Effector memory CD8-positive, alpha-beta T cell (primary cell): ENCODE measurements at regions not wholly inside any gene's neighbourhood (a gene's known extent, or its start where the extent isn't known, plus 50 kb on each side); places are given as distances from the start of the nearest gene placed in this dataset.
"Not testable (repeated sequence)": the region's sequence is repeated elsewhere in the genome, so short reads cannot be mapped to it uniquely, and the experiment has no call there.

Experiments
- ATAC-seq: fragments of 150-1000 bp; cut with Tn5 transposase; replicated peaks from 2 replicates; pipeline ENCODE4 v1.10.0; 2021; ENCODE audit warnings: mild to moderate bottlenecking, moderate library complexity
- DNase-seq, 3 experiments: peaks; one replicate each; pipeline ENCODE4 v3.0.0; 2021
- H3K27ac Mint-ChIP-seq, 2 donors: one replicate each; pipeline ENCODE4 v1.8.0; 2022; ENCODE audit warnings: mild to moderate bottlenecking in 2 of 2, mixed read lengths in 2 of 2, moderate library complexity in 2 of 2
- H3K27me3 Mint-ChIP-seq, 2 donors: one replicate each; pipeline ENCODE4 v1.8.0; 2022; ENCODE audit warnings: mixed read lengths in 2 of 2
- H3K36me3 Mint-ChIP-seq: one replicate; pipeline ENCODE4 v1.8.0; 2022; ENCODE audit warnings: mild to moderate bottlenecking, moderate library complexity, mixed read lengths; ENCODE audit not compliant: insufficient read depth
- H3K4me1 Mint-ChIP-seq, 2 donors: one replicate each; pipeline ENCODE4 v1.8.0; 2022; ENCODE audit warnings: low read depth in 2 of 2, mixed read lengths in 2 of 2
- H3K4me3 Mint-ChIP-seq, 2 donors: one replicate each; pipeline ENCODE4 v1.8.0; 2022; ENCODE audit warnings: mild to moderate bottlenecking in 2 of 2, mixed read lengths in 2 of 2, moderate library complexity in 2 of 2
- H3K9me3 Mint-ChIP-seq, 2 donors: one replicate each; pipeline ENCODE4 v1.8.0; 2022; ENCODE audit warnings: mixed read lengths in 2 of 2

- no peak overlapping the region for H3K4me3 Mint-ChIP-seq
- H3K4me1 Mint-ChIP-seq = no peaks in the 10 kb centered on the region
- ATAC-seq (no peak), DNase-seq (no peak)
- peaks cover 26 to 65% of the 10 kb centered on the region in 2 donors for H3K27me3 Mint-ChIP-seq
- no peaks in the 10 kb centered on the region for H3K36me3 Mint-ChIP-seq
- no peak overlapping the region for H3K27ac Mint-ChIP-seq
- no peaks in the 10 kb centered on the region for H3K9me3 Mint-ChIP-seq
Observed at GRCh38 chr15:100769975-100770340, 109.7 kb upstream of the ALDH1A3 start.

DNA sequence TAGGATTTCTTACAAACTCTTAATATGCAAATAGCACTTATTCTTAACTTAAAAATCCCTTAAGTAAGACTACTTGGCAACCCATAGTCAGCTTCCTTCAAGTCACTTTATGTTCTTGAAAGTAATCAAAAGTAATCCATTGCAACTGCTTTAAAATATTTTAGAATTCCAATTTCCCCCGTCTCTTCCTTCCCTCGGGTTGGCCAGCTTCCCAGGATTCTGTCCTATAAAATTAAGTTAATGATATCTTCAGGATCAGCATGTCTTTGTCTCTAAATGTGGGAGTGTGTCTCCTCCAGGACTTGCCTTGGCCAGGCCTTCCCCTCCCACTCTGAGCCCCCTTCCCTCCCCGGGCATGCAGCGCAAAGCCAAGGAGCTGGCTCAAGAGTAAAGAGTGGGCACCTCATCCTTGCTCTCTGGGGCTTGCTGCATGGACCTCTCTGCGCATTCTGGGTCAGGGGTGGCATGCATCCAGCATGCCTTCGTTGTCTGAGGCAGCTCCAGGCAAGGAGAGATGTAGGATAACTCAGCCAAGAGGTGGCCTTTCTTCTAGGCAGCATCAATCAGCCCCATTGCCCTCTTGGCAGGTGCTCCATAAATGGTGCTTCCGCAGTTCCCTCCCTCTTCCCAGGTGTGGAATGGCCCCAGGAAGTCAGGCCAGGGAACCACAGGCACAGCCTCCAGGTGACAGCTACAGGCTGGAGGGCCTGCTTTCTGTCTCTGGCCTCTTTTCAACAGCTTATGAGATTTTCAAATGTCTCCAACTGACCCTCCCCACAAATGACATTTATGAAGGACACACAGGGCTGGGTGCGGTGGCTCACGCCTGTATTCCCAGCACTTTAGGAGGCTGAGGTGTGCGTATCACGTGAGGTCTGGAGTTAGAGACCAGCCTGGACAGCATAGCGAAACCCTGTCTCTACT, 108.7 kb upstream of the ALDH1A3 start:
- peaks cover 19 to 55% of the 10 kb centered on the region in 2 donors for H3K27me3 Mint-ChIP-seq
- ATAC-seq (no peak), DNase-seq (no peak)
- no peaks in the 10 kb centered on the region for H3K4me1 Mint-ChIP-seq
- H3K36me3 Mint-ChIP-seq = no peaks in the 10 kb centered on the region
- H3K4me3 Mint-ChIP-seq = no peak overlapping the region
- H3K27ac Mint-ChIP-seq = no peak overlapping the region
- H3K9me3 Mint-ChIP-seq = no peaks in the 10 kb centered on the region

- DNase-seq (no peak), ATAC-seq (no peak)
- H3K4me3 Mint-ChIP-seq = no peak overlapping the region
- H3K4me1 Mint-ChIP-seq = no peaks in the 10 kb centered on the region
- H3K9me3 Mint-ChIP-seq = no peaks in the 10 kb centered on the region
- H3K27me3 Mint-ChIP-seq = peaks cover 19 to 48% of the 10 kb centered on the region in 2 donors
- H3K27ac Mint-ChIP-seq = no peak overlapping the region
- H3K36me3 Mint-ChIP-seq = no peaks in the 10 kb centered on the region
Observed at GRCh38 chr15:100771746-100772145, 107.9 kb upstream of the ALDH1A3 start.

GRCh38 chr15:100772478-100772877, 107.2 kb upstream of the ALDH1A3 start:
- Mint-ChIP-seq H3K4me1 (no peaks in the 10 kb centered on the region), H3K27ac (no peak overlapping the region), H3K9me3 (no peaks in the 10 kb centered on the region), H3K4me3 (no peak overlapping the region), H3K27me3 (peaks cover 19 to 44% of the 10 kb centered on the region in 2 donors), H3K36me3 (no peaks in the 10 kb centered on the region)
- DNase-seq (no peak), ATAC-seq (no peak)

GRCh38 chr15:100772892-100773520, 106.6 kb upstream of the ALDH1A3 start:
- H3K9me3 Mint-ChIP-seq = no peaks in the 10 kb centered on the region
- H3K27me3 Mint-ChIP-seq = peaks cover 20 to 47% of the 10 kb centered on the region in 2 donors
- no peak overlapping the region for H3K4me3 Mint-ChIP-seq
- no peaks in the 10 kb centered on the region for H3K36me3 Mint-ChIP-seq
- H3K4me1 Mint-ChIP-seq = no peaks in the 10 kb centered on the region
- DNase-seq = no peak
- peak overlapping the region in 1 of 2 donors; percentile 35 for H3K27ac Mint-ChIP-seq
- ATAC-seq = no peak

- H3K9me3 Mint-ChIP-seq, H3K4me1 Mint-ChIP-seq, ATAC-seq, H3K36me3 Mint-ChIP-seq, H3K4me3 Mint-ChIP-seq, DNase-seq, H3K27ac Mint-ChIP-seq: not testable (repeated sequence)
- H3K27me3 Mint-ChIP-seq = peaks cover 23 to 45% of the 10 kb centered on the region in 2 donors
Observed at GRCh38 chr15:100774044-100774443, 105.6 kb upstream of the ALDH1A3 start.

GRCh38 chr15:100775581-100776185, 103.9 kb upstream of the ALDH1A3 start:
- H3K27me3 Mint-ChIP-seq = peaks cover 31 to 40% of the 10 kb centered on the region in 2 donors
- no peak overlapping the region for H3K27ac Mint-ChIP-seq
- DNase-seq = no peak
- no peaks in the 10 kb centered on the region for H3K9me3 Mint-ChIP-seq
- no peak overlapping the region for H3K4me3 Mint-ChIP-seq
- H3K36me3 Mint-ChIP-seq = no peaks in the 10 kb centered on the region
- no peaks in the 10 kb centered on the region for H3K4me1 Mint-ChIP-seq
- ATAC-seq = no peak

GRCh38 chr15:100777821-100778220, 101.8 kb upstream of the ALDH1A3 start:
- ATAC-seq = no peak
- Mint-ChIP-seq H3K36me3 (no peaks in the 10 kb centered on the region), H3K27ac (no peak overlapping the region), H3K9me3 (no peaks in the 10 kb centered on the region), H3K4me1 (no peaks in the 10 kb centered on the region), H3K4me3 (no peak overlapping the region), H3K27me3 (peaks cover 25 to 26% of the 10 kb centered on the region in 2 donors)
- no peak for DNase-seq

- no peak for ATAC-seq
- Mint-ChIP-seq H3K27me3 (peaks cover 25 to 32% of the 10 kb centered on the region in 2 donors), H3K36me3 (no peaks in the 10 kb centered on the region), H3K4me1 (no peaks in the 10 kb centered on the region), H3K9me3 (no peaks in the 10 kb centered on the region), H3K27ac (no peak overlapping the region), H3K4me3 (no peak overlapping the region)
- DNase-seq = no peak
Observed at GRCh38 chr15:100778831-100779288, 100.8 kb upstream of the ALDH1A3 start.

DNA sequence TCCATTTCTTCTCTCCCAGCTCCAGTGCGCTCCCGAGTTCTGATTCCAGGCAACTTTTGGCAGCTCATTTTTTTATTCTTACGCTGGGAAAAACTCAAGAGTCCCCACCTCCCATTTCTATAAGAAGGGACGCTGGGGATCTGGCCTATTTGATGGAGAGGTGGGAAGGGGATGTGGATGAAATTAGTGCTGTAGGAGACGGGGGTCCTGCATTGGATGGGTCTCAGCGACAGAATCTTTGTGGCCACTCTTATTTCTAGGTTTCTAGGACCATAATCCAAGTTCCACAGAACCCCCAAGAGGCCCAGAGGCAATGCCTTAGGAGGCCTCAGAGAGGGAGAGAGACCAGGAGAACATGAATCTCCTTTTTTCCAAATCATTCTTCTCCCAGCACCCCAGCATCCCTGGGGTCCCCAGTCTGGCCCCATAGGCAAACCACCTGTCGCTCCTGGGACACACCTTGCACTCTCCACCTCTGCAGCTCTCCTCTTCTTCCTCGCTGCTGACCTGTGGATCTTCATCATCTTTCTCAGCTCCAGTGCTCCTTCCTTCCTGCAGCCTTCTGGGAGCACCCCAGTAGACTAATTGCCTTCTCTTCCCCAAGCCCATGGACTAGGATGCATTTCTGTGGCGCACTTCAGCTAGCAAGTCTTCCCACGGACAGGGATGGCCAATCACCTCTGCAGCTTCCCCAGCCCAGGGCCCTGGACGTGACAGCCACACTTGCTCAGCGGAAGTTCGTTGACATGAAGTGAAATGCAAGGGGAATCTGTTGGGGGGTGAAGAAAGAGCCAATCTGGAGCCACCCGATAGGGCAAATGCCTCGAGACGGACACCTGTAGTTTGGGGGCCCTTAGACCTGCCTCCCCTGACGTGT, 100.1 kb upstream of the ALDH1A3 start:
- Mint-ChIP-seq H3K27me3 (peaks cover 30 to 34% of the 10 kb centered on the region in 2 donors), H3K9me3 (no peaks in the 10 kb centered on the region), H3K4me3 (no peak overlapping the region), H3K4me1 (no peaks in the 10 kb centered on the region), H3K27ac (no peak overlapping the region), H3K36me3 (no peaks in the 10 kb centered on the region)
- ATAC-seq (no peak), DNase-seq (no peak)

DNA sequence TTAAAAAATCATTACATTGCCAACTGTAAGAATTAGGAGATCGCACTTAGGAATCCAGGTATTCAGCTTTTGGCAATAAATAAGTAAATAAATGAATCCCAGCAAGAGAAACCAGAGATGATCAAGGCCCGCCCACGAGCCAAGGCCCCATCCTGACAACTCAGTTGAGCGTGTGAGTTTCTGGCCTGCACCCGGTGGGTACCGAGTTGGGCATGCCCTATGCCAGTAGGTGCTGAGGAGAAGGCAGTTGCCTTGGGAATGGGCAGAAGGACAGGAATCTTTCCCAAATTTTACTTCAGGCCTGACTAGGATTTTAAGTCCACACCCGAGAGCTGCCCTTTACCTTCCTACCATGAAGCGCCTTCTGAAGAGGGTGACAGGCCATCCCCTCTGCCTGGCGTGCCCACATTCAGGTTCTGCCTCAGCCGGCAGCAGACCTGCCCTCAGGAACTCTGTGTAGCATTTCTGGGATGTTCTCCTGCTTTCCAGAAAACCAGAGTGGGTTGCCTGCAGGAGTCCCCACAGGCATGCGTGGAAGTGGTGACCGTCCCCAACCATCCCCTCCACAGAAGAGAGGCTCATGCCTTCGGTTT, 99.3 kb upstream of the ALDH1A3 start:
- Mint-ChIP-seq H3K9me3 (no peaks in the 10 kb centered on the region), H3K27me3 (peaks cover 30 to 34% of the 10 kb centered on the region in 2 donors), H3K27ac (no peak overlapping the region), H3K4me3 (no peak overlapping the region), H3K4me1 (no peaks in the 10 kb centered on the region), H3K36me3 (no peaks in the 10 kb centered on the region)
- ATAC-seq (no peak), DNase-seq (no peak)

- H3K27ac Mint-ChIP-seq = no peak overlapping the region
- H3K4me3 Mint-ChIP-seq = no peak overlapping the region
- H3K36me3 Mint-ChIP-seq = no peaks in the 10 kb centered on the region
- DNase-seq (no peak), ATAC-seq (no peak)
- H3K9me3 Mint-ChIP-seq = no peaks in the 10 kb centered on the region
- H3K4me1 Mint-ChIP-seq = no peaks in the 10 kb centered on the region
- peaks cover 27 to 30% of the 10 kb centered on the region in 2 donors for H3K27me3 Mint-ChIP-seq
Observed at GRCh38 chr15:100781061-100781960, 98.3 kb upstream of the ALDH1A3 start.
